Fibroblast of lung (primary cell): ENCODE measurements at regions not wholly inside any gene's neighbourhood (a gene's known extent, or its start where the extent isn't known, plus 50 kb on each side); places are given as distances from the start of the nearest gene placed in this dataset.

Experiments
- DNase-seq, 2 donors: peaks; one replicate each; pipeline versions ENCODE4 v3.0.0 to v3.0.0-alpha.2; 2010; ENCODE audit warnings: low read depth in 2 of 2
- H2AFZ ChIP-seq: 2 replicates; pipeline ENCODE4 v1.5.1; 2012; ENCODE audit warnings: low read length, control low read depth, inconsistent platforms
- H3K27ac ChIP-seq: 2 replicates; pipeline ENCODE4 v1.5.1; 2011; ENCODE audit warnings: low read length, control low read depth; ENCODE audit not compliant: insufficient read depth
- H3K27me3 ChIP-seq: 2 replicates; pipeline ENCODE4 v1.5.1; 2011; ENCODE audit warnings: mild to moderate bottlenecking, low read length; ENCODE audit not compliant: control insufficient read depth, insufficient read depth
- H3K36me3 ChIP-seq: 2 replicates; pipeline ENCODE4 v1.5.1; 2011; ENCODE audit warnings: low read length; ENCODE audit not compliant: control insufficient read depth, insufficient read depth
- H3K4me1 ChIP-seq: 2 replicates; pipeline ENCODE4 v1.5.1; 2011; ENCODE audit warnings: low read length; ENCODE audit not compliant: control insufficient read depth, insufficient read depth; ENCODE audit errors: extremely low read depth
- H3K4me2 ChIP-seq: 2 replicates; pipeline ENCODE4 v1.5.1; 2011; ENCODE audit warnings: low read length, control low read depth; ENCODE audit not compliant: insufficient read depth; ENCODE audit errors: extremely low read depth
- H3K4me3 ChIP-seq, 4 experiments: fragments of 200-600 bp in 1 of 4; sonication (generic) in 1 of 4; replicated peaks in 1 of 4; 2 replicates each; pipeline ENCODE4 v1.5.1; 2011 to 2016; ENCODE audit warnings: low read length in 4 of 4, low read depth in 3 of 4, mild to moderate bottlenecking in 3 of 4, control low read depth in 2 of 4, inconsistent platforms in 1 of 4, mixed read lengths in 1 of 4; ENCODE audit not compliant: insufficient read depth in 1 of 4; ENCODE audit errors: control extremely low read depth in 1 of 4
- H3K79me2 ChIP-seq: 2 replicates; pipeline ENCODE4 v1.5.1; 2012; ENCODE audit warnings: mild to moderate bottlenecking, low read length, inconsistent platforms; ENCODE audit not compliant: control insufficient read depth, insufficient read depth
- H3K9ac ChIP-seq: 2 replicates; pipeline ENCODE4 v1.5.1; 2011; ENCODE audit warnings: mild to moderate bottlenecking, low read length, control low read depth; ENCODE audit not compliant: insufficient read depth
- H3K9me3 ChIP-seq: 2 replicates; pipeline ENCODE4 v1.5.1; 2012; ENCODE audit warnings: low read depth, low read length; ENCODE audit not compliant: control insufficient read depth, insufficient read depth
- H4K20me1 ChIP-seq: 2 replicates; pipeline ENCODE4 v1.5.1; 2011; ENCODE audit warnings: low read length; ENCODE audit not compliant: control insufficient read depth, insufficient read depth; ENCODE audit errors: extremely low read depth
- EZH2 ChIP-seq: IDR thresholded peaks from 2 replicates; pipeline ENCODE4 v1.5.1; 2012; ENCODE audit warnings: low read length, control low read depth, mild to moderate bottlenecking; ENCODE audit errors: missing control alignments
- TF ChIP-seq, protein P1 (sequence below), 2 donors: IDR thresholded peaks in 1 of 2; conservative IDR thresholded peaks in 1 of 2; 1 replicate in 1 of 2; 2 replicates in 1 of 2; pipeline ENCODE4 v1.5.1; 2011 to 2012; ENCODE audit warnings: low read length in 2 of 2, control low read depth in 1 of 2, inconsistent platforms in 1 of 2, low read depth in 1 of 2, mild to moderate bottlenecking in 1 of 2

DNA sequence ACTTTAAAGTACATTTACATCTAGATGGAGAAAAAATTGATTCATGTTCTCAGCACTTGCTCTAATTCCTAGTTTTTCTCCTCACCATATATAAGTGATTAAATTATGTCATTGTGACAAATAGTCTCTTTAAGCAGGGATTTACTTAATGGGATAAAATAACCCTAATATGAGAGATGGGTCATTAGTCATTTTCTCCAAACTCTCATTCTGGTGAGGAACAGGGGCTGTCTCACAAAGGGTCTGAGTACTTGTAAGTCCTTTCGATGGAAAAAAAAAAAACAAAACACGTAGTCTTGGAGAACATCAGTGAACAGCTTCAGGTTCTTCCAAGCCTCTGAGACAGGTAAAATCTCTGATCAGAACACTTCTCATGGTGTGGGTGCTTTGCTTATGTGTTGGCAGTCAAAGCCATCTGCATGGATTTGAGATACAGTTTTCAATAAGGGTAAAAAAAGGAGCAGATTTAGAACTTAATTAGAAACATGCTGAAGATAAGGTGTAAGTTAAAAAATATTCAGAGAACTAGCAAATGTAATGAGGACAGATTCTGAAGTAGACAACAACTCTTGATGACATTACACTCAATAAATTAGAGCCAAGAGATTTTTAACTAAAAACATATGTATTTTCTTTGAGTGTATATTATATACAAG lies 1668.9 kb upstream of the MIR17HG start:
- H2AFZ ChIP-seq: no peak overlapping the region
- H3K4me3 ChIP-seq: no peak overlapping the region
- H3K27me3 ChIP-seq: no peaks in the 10 kb centered on the region
- no peaks in the 10 kb centered on the region for H3K36me3 ChIP-seq
- TF ChIP-seq, protein P1, sequence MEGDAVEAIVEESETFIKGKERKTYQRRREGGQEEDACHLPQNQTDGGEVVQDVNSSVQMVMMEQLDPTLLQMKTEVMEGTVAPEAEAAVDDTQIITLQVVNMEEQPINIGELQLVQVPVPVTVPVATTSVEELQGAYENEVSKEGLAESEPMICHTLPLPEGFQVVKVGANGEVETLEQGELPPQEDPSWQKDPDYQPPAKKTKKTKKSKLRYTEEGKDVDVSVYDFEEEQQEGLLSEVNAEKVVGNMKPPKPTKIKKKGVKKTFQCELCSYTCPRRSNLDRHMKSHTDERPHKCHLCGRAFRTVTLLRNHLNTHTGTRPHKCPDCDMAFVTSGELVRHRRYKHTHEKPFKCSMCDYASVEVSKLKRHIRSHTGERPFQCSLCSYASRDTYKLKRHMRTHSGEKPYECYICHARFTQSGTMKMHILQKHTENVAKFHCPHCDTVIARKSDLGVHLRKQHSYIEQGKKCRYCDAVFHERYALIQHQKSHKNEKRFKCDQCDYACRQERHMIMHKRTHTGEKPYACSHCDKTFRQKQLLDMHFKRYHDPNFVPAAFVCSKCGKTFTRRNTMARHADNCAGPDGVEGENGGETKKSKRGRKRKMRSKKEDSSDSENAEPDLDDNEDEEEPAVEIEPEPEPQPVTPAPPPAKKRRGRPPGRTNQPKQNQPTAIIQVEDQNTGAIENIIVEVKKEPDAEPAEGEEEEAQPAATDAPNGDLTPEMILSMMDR (conservative IDR thresholded peaks at IDR 0.05 in 1 of 2, IDR thresholded peaks at IDR 0.05 in 1 of 2; ENCODE audit: low read depth in 1 of 2, low read length in 2 of 2): no peak
- no peak for TF ChIP-seq EZH2
- no peaks in the 10 kb centered on the region for H3K9me3 ChIP-seq
- no peak for DNase-seq
- H3K27ac ChIP-seq: no peak overlapping the region
- no peak overlapping the region for H3K9ac ChIP-seq
- H4K20me1 ChIP-seq: no peaks in the 10 kb centered on the region
- H3K79me2 ChIP-seq: no peaks in the 10 kb centered on the region
- no peaks in the 10 kb centered on the region for H3K4me1 ChIP-seq
- no peak overlapping the region for H3K4me2 ChIP-seq

DNA sequence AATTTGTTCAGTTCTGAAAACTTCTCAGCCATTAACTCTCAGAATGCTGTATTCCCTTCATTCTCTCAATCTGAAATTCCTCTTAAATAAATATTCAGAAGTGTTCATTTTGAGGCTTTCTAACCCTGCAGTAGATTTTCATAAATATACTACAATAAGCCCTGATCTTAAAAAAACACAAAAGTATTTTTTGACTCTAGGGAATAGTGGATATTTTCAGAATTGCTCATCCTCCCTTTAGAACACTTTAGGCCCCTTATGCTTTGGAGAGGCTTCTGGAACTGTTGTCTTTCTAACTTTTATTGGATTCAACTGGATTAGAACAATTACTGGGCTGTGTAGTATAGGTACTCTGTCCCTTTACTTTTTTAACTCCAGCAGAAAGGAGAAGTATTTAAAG lies 1662.6 kb upstream of the MIR17HG start:
- H3K4me1 ChIP-seq: no peaks in the 10 kb centered on the region
- H3K27me3 ChIP-seq: no peaks in the 10 kb centered on the region
- TF ChIP-seq EZH2: no peak
- TF ChIP-seq, protein P1 (conservative IDR thresholded peaks at IDR 0.05 in 1 of 2, IDR thresholded peaks at IDR 0.05 in 1 of 2; ENCODE audit: low read depth in 1 of 2, low read length in 2 of 2): no peak

DNA sequence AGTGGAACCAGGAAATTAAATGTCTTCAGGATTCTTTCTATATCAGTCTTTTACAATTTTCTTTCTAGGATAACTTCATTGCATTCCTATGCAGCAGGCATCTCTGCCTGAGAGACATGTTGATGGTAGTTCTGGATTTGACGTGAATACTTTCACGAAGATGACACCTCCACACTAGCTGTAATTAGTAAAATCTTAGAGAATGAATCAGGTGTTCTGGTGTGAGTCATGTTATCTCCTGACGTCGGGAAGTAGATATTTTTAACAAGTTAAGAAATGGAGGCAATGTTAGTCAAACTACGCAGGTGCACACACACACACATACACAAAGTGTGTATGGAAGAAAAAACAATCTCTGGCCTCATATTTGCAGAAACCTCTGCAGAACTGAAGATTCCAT lies 1661.3 kb upstream of the MIR17HG start:
- Histone ChIP-seq H3K79me2 (no peaks in the 10 kb centered on the region), H3K9me3 (no peaks in the 10 kb centered on the region), H2AFZ (no peak overlapping the region), H3K27me3 (no peaks in the 10 kb centered on the region), H3K4me3 (no peak overlapping the region), H3K27ac (no peak overlapping the region), H3K4me1 (no peaks in the 10 kb centered on the region), H3K4me2 (no peak overlapping the region), H3K9ac (no peak overlapping the region), H3K36me3 (no peaks in the 10 kb centered on the region), H4K20me1 (no peaks in the 10 kb centered on the region)
- no peak for DNase-seq
- TF ChIP-seq, protein P1 (conservative IDR thresholded peaks at IDR 0.05 in 1 of 2, IDR thresholded peaks at IDR 0.05 in 1 of 2; ENCODE audit: low read depth in 1 of 2, low read length in 2 of 2): no peak
- TF ChIP-seq EZH2: no peak

More for the DNA sequence above, 1662.6 kb upstream of the MIR17HG start:
- Histone ChIP-seq H3K9me3 (no peaks in the 10 kb centered on the region), H3K79me2 (no peaks in the 10 kb centered on the region), H4K20me1 (no peaks in the 10 kb centered on the region), H3K27ac (no peak overlapping the region), H3K4me2 (no peak overlapping the region), H2AFZ (no peak overlapping the region), H3K36me3 (no peaks in the 10 kb centered on the region), H3K4me3 (no peak overlapping the region), H3K9ac (no peak overlapping the region)
- no peak for DNase-seq
